ENCODE measurements at regions not wholly inside any gene's neighbourhood (a gene's known extent, or its start where the extent isn't known, plus 50 kb on each side); places are given as distances from the start of the nearest gene placed in this dataset.
"Not testable (repeated sequence)": the region's sequence is repeated elsewhere in the genome, so short reads cannot be mapped to it uniquely, and the experiment has no call there.

DNA sequence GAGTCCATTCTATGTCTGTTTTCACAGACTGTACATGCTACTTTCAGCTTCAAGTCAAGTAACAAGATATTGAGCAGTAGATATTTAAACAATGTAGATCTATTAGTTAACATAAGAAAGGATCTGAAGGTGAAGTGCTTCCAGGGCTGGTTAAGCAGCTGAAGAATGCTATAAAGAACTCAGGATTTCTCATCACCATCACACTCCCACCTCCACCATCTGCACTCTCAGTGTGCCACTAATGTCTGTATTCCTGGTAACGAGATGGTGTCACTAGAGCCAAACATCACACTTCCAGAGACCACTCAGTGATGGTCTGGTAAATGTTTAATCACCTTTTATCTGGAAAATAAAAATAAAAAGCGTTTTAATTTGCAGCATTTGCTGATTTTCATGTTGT is 224.0 kb upstream of the FERD3L start:
- DNase-seq, result no peak

DNA sequence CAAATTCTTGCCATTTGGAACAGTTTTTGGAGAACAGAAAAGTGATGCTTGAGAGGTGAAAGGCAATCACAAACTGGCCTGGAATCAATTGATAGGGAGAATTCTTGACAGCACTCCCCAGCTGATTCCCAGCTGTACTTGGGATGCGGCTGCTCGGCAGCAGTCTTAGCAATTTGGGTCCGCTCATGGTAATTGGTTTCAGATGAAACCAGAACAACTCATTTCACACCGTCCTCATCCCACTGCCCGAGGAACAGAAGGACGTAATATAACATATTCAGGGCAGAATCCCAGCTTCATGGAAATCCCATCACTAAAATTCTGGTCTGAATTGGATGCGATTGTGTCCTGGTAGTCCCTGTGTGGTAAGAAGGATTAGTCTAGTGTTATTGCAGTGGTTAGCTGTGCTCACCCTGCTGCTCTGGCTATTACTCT is 223.3 kb upstream of the FERD3L start:
- DNase-seq, result no peak

DNA sequence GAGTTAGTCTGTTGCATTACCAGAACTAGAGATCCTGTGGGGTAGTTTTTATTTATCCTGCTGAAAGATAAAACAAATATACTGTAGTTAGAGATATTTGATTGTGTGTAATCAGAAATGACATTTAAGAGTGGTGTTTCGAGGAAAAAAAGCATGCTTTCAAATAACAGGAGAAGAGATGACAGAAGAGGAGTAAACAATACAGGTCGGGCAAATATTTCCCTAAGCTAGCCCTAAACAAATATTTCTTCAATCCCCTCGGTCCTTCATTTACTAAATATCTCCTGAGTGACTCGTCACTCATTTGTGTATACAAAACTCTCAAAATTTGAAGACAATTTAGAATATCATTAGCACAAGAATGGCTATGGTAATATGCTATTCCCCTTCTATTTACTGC is 219.7 kb upstream of the FERD3L start:
- no peak for DNase-seq

DNA sequence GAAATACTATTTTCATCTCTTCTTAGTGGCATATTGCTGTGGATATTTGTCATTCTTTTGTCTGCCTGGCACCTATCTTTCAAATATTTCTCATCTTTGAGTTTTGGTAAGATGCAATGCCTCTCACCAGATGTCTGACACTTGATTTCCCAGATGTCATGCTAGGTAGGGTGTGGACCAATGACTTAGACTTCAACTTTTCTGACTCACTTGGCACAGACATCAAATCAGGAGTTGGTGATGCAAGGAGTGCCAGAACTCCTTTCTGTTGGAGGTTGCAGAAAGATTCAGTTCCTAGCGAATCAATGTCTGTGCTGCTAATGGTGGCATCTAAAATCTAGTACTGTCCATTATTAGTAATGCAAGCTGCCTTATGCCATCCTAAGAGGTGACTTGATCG is 216.9 kb upstream of the FERD3L start:
- no peak for DNase-seq

DNA sequence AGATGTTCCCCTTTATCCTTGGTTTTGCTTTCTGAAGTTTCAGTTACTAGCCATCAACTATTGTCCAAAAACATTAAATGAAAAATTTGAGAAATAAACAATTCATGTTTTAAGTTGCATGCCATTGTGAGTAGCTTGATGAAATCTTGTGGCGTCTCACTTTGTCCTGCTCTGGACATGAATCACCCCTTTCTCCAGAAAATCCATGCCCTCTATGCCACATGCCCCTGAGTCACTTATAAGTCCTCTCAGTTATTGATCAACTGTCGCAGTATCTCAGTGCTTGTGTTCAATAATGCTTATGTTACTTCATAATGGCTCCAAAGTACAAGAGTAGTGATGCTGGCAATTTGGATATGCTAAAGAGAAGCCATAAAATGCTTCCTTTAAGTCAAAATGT is 208.0 kb upstream of the FERD3L start:
- DNase-seq, result no peak

DNA sequence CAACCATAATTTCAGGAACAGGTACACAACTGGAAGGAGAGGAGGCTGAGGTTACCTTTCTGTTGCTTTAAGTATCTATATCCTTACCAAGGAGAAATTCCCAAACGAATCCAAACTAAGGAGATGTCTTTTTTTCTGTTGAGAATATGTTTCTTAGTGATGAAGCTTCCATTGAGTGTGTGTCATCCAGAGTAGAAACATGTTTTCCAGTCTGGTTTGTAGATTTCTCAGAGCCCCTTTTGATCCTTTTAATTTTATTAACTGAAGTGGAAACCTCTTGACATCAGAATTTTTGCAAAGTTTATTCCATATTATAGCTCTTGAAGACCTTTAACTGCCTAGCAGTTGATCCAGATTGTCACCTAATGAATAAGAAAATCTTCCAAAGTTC is 207.1 kb upstream of the FERD3L start:
- DNase-seq, result no peak

DNA sequence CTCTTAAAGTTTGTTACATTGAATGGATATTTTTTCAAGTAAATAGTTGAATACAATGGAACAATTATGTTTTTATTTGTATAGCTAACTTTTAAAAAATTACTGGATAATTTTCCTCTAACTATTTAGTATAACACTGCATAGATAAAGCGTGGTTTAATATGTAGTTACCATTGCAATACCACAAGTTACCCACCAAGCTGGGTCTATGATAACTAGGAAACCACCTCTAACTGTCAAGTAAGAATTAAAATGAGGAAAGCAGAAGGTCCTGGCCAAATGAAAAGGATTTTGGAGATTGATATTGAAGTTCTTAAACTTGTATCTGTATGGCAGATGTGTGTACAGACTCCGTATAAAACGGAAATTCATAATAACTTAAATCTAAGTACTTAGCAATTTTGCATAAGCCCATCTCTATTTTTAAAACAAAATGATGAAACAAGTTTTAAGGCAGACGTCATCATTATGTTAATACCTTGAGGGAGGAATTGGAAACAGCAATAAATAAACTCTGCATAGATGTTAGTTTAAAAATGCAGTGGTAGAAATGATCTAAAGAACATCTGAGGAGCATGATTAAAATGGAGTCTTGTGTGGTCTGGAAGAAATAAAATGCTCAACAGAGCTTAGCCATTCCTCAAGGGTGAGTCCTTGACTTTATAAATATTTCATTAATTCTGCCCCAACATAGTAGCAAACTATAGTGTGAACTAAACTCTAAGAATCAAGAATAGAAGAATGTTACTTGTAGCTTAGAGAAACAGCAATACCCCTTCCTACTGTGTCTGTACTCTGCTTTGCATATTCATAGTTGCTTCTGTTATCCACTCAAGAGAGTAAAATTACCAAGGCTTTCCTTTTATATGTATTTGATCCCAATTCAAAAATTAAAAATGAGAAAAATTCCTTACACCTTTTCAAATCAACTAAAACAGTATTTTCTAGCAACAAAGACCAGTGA is 206.4 kb upstream of the FERD3L start:
- no peak for DNase-seq

DNA sequence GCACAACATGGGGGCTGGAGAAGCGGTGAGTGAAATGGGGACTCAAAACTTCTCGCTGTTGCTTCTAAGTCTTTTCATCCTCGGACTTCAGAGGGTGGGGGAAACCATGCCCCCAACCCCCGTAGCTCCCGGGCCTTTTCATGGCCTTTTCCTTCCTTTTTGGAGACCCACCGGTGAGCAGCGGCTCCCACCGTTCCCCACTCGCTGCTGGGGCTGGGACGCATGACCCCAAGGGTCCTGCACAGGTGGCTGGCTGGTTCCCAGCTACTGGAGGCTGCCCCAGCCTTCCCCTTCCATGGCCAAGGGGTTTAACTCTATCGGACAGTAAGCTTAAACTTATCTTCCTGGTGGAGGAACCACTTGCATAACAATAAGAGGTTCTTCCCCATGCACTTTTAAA is 194.3 kb upstream of the FERD3L start:
- DNase-seq, result no peak

DNA sequence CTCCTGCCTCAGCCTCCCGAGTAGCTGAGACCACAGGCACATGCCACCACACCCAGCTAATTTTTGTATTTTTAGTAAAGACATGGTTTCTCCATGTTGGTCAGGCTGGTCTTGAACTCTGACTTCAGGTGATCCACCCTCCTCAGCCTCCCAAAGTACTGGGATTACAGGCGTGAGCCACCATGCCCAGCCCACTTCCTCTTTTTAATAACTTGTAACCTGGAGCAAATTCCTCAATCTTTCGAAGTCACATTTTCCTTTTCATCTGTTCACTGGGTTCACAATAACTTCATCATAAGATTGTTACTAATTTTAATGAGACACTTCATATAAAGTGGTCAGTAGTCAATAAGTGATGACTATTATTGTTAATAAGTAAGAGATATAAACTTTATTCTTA is 193.3 kb upstream of the FERD3L start:
- DNase-seq, result not testable (repeated sequence)

DNA sequence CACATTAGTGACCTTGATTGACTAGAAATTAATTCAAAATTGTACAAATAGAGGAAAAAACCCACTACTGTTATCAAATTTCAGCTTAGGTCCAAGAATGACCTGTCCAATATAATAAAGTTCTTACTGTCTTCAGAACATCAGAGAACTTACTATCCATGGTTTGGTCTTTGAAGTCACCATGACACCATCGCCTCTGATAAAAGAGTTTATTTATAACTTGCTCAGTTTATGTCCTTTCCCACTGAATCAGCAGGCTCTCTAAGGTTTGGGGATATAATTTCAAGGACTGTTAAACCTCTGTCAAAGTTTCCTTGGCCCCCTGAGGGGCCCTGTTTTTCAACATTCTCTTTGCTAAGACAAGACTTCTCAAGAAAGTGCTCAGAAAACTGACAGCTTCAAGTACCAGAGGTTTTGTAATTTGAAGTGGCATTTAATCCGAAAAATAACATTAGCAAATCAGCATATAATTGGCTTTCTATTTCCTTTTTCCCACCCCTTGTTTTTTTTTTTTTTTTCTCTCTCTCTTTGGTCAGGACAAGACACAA is 191.7 kb upstream of the FERD3L start:
- no peak for DNase-seq

DNA sequence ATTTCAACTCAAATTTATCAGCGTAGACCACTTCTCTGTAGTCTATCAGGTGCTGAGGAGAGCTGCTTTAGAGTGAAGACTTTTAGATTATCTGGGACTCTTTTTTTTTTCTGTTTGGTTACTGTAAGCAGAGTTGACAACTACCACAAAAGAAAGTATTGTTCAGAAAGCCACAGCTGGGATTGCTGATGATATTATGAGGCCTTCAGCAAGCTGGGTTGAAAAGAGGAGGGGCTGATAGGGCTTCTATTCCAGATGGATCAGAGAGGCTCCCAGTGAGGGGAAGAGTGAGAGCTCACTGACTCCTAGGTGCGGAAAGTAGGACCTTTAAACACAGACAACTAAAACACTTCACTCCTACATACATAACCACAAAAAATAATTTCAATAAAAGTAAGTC is 188.5 kb upstream of the FERD3L start:
- DNase-seq, result no peak

DNA sequence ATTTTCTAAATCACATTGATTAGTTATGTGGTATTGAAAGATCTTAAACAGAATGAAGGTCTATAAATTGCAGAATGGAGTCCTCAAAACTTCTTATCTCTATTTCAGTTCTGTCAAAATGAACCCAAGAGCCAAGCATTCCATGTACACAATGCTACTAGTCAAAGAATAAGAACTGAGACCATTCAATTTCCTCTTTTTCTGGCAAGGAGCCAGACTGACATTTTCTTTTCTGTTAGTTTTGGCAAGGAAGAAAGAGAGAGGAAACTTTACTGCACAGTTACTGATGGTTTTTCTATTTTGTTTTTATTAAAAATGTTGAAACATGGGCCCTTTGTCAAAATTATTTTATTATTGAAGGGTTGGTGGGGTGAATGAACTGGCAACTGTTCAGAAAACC is 181.8 kb upstream of the FERD3L start:
- no peak for DNase-seq

DNA sequence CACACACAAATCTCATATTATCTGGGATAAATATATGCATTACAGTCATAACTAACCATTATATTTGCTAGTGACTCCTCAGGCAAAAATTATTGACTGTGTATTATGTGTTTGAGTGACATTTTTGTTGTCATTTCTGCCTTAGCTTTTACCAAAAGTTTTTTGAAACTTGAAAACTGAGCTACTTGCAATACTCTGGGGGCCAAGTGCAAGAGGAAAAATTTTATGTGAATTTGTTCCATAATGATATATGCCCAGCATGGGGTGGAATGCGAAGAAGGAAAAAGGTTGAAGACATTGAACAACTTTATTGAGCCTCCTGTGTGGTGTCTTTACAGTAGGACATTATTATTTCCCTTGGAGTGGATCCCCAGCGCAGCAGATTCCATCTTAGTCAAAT is 176.8 kb upstream of the FERD3L start:
- DNase-seq, result no peak

DNA sequence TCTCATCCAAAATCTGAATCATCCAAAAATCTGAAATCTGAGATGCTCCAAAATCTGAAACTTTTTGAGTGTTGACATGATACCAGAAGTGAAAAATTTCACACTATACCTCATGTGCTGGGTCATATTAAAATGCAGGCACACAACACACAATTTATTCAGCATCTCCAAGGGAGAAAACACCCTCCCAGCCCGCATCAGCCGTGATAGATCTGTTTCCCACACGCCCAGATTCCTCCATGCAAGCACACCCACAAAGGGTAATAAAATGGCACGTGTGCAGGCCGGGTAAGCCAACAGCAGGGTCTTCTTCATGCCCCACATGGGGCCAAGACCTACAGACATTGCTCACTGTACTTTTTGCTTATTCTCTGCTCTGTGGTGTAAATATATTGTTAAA is 173.1 kb upstream of the FERD3L start:
- no peak for DNase-seq

DNA sequence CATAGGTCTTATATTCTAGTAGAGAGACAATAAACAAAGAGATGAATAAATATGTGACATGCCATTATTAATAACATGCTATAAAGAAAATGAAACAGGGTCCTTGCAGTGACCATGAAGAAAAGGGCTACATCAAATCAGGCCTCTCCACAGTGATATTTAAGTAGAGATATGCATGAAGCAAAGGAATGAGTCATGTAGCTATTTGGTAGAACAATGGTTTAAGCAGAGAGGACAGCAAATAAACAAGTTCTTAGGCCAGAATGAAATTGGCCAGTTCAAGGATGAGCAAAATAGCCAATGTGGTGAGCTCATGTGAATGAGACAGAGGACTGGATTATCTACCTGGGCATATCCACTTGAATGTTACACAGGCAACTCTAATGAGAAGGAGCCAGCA is 172.2 kb upstream of the FERD3L start:
- no peak for DNase-seq

DNA sequence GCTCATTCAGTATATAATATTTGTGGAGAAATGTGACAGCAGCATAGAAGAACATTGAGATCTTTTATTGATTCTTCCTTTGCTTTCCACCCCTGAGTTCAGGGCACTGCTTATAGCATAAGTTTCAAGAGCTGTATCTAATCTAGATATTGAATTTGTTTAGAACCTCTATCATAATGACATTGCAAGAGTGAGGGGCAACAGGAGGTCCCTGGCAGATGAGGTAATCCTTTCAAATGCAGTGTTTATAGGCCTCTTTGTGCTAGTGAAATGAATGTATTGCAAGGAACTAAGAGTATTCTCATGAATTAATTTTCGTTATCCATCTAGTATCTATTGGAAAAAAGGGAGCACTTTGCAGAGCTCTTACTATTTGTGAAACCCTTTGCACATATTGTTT is 167.2 kb upstream of the FERD3L start:
- no peak for DNase-seq

DNA sequence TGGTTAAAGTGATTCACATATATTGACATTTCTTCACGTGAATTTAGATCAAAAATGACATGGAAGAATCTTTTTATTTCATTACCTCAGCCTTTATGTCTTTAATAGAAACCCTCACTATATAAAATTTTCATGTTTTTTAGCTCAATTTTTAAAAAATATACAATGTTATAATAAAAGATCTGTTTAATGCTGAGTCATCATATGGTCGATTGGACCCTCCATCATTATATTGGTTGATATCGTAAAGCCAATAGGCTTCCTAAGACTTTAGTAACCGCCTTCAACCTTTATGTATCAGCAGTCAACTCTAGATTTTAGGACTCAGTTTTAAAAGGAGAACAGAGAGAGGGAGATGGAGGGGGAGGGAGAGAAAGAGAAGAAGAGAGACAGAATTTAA is 162.3 kb upstream of the FERD3L start:
- no peak for DNase-seq

DNA sequence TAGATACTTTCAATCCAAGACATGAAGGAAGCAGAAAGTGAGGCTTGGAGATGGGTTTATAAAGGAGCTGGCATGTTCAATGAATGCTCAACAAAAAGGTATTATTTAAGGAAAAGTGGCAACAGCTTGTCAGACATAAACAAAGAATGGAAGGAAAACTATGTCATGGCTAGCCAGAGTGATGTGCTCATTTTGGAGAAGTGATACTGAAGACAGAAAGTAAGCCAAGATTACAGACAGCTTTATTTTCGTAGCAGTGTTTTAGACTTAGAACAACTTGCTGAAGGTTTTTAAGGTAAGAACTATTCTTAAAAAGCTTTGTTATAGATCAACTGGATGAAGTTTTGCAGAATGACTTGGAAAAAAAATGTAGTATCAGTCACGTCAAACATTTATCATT is 160.5 kb upstream of the FERD3L start:
- no peak for DNase-seq

DNA sequence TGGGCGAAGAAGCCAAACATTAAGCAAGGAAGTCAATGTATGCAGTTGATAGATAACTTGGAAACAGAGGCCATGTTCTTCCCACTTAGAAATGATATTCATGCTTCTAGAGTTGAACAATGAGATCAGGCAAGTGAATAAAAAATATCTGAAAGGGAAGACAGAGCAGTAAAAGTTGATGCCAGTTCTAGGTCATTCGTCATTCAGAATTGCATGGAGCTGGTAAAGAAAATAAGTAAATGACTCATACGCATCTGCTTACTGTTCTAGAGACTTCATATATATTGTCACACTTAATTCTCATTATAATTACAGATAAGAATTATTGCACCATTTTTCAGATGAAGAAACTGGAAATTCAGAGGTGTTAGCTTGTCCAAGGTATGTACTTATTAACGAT is 158.9 kb upstream of the FERD3L start:
- no peak for DNase-seq

DNA sequence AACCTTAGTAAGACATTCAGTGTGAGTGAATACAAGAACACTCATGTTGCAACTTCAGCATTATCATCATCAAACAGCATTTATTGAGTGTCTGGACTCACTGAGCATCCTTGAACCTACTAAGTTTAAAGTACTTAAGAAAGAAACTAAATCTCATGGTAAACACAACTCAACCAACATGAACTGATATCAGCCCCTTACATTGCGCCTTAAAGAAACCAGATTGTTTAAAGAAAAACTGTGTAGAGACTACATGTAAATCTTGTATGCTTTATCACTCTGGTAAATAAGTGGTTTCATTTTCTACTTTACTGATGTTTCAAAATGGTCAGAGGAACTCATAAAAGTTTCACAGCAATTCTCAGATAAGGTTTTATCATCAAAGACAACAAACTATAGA is 157.5 kb upstream of the FERD3L start:
- DNase-seq, result no peak

DNA sequence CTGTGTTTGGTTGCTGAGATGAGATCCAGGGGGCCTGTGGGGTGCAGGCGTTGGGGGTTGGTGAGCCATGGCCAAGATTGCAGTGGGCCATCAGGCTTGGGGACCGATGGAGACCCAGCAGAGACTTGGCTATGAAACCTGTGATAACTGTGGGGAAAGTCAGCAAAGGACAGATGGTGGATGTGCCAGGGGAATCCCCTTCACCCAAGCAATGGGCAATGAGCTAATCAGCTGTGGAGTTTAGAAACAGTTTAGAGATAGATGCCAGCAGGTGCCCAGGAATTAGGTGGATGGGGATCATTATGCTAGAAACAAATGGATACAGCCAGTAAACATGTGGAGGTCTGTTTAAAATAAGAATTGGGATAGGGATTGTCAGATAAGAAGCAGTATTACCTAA is 151.4 kb upstream of the FERD3L start:
- no peak for DNase-seq

DNA sequence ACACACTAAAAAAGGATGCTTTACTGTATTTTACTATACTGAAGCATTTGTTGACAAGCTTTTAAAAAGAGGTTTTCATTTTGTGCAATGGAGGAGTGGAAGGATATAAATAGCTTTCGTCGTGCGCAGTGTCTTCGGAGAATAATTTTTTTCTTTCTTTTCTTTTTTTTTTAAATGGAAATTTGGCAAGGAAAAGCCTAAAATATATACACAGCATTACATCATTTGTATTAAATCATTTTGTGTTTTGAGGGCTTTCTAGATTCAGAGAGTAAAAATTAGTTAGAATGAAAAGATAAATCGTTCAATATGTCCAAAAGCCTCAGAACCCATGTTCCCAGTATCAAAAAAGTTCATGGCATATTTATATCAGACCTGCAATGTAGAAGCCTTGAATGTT is 150.2 kb upstream of the FERD3L start:
- DNase-seq, result no peak

DNA sequence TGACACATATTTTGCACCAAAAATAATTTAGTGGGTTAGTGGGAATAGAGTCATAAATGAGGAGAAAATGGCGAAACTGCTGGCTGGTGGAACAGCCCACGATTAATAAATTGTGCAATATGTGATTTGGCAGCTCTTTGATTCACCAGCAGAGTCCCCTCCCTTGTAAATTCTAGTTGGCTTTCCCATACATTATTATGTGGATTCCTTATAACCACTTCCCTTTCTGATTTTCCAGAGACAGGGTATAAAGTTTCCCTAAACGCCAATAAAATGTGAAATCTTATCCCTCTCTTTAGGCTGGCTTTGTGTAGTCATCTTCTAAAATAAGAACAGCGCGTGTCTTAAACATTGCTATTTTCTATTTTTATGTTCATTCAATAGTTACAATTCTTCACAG is 149.4 kb upstream of the FERD3L start:
- DNase-seq, result no peak

DNA sequence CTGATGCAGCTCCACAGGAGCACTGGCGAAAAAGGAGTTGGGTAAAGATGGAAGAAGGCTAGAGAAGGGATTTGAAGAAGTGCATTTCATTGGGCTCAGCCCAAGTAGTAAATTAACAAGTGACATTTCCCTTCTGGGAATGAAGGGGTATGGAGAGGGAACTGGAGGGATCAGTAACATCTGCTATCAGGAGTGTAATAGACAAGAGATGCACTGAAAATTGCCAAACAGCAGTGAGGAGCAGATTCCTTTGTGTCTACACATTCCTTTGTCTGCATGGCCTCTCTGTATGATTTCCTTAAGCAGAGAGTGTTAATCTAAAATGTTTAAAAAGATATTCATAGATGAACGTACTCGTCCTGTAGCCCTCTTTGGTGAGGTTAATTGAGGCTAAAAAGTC is 148.2 kb upstream of the FERD3L start:
- DNase-seq, result no peak

DNA sequence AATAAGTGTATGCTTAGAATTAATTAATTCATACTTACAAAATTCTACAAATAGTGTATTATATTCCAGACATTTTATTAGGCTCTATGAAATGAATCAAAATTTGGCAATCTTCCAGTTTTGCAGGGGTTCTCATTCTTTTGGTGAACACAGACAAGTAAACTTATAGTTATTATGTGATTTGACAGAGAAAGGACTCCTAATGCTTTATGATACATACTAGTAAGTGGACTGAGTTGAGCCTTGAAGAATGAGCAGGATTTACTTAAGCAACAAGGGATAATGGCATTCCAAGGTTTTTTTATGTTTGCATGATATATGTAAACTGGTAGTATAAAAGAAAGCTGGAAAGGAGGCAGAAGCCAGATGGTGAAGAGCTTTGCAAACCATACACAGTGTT is 145.7 kb upstream of the FERD3L start:
- DNase-seq, result no peak
